KMS-11 (cell line): ENCODE measurements at regions not wholly inside any gene's neighbourhood (a gene's known extent, or its start where the extent isn't known, plus 50 kb on each side); places are given as distances from the start of the nearest gene placed in this dataset.

Source experiments
- H2AFZ ChIP-seq: fragments of 200-600 bp; sonication (generic); 2 replicates; pipeline ENCODE4 v1.6.1; 2016; ENCODE audit warnings: antibody characterized with exemption, mixed run types, low read depth
- H3K27ac ChIP-seq: fragments of 200-600 bp; sonication (generic); 2 replicates; pipeline ENCODE4 v1.6.1; 2016; ENCODE audit warnings: mild to moderate bottlenecking, mixed run types
- H3K27me3 ChIP-seq: fragments of 200-600 bp; sonication (generic); 2 replicates; pipeline ENCODE4 v1.6.1; 2017; ENCODE audit warnings: mild to moderate bottlenecking, low read depth, mixed run types, moderate library complexity; ENCODE audit not compliant: insufficient read depth
- H3K36me3 ChIP-seq: fragments of 200-600 bp; sonication (generic); 2 replicates; pipeline ENCODE4 v1.6.1; 2017; ENCODE audit warnings: mild to moderate bottlenecking, mixed run types; ENCODE audit not compliant: insufficient read depth
- H3K4me1 ChIP-seq: fragments of 200-600 bp; sonication (generic); 2 replicates; pipeline ENCODE4 v1.6.1; 2016; ENCODE audit warnings: mild to moderate bottlenecking, low read depth, mixed run types; ENCODE audit not compliant: poor library complexity, severe bottlenecking
- H3K4me2 ChIP-seq: fragments of 200-600 bp; sonication (generic); 2 replicates; pipeline ENCODE4 v1.7.0; 2016; ENCODE audit warnings: mild to moderate bottlenecking, mixed run types
- H3K4me3 ChIP-seq: fragments of 200-600 bp; sonication (generic); IDR thresholded peaks from 2 replicates; pipeline ENCODE4 v1.6.1; 2017; ENCODE audit warnings: low read depth, low read length, mixed read lengths; ENCODE audit not compliant: insufficient read depth
- H3K79me2 ChIP-seq: fragments of 200-600 bp; sonication (generic); 2 replicates; pipeline ENCODE4 v1.6.1; 2016; ENCODE audit warnings: low read depth, mixed run types; ENCODE audit not compliant: insufficient read depth
- H3K9ac ChIP-seq: fragments of 200-600 bp; sonication (generic); 2 replicates; pipeline ENCODE4 v1.6.1; 2016; ENCODE audit warnings: mild to moderate bottlenecking, mixed run types
- H4K20me1 ChIP-seq: fragments of 200-600 bp; sonication (generic); 2 replicates; pipeline ENCODE4 v1.6.1; 2016; ENCODE audit warnings: mild to moderate bottlenecking, mixed run types; ENCODE audit not compliant: insufficient read depth
- TF ChIP-seq, protein P1 (sequence below): fragments of 200-600 bp; sonication (generic); conservative IDR thresholded peaks from 2 replicates; pipeline ENCODE4 v1.6.1; 2017; ENCODE audit warnings: low read depth, mild to moderate bottlenecking, antibody characterized with exemption, low read length, moderate library complexity, mixed read lengths

GRCh38 chr1:239311331-239311730 is 75.0 kb upstream of the CHRM3 start:
- Histone ChIP-seq H3K36me3 (no peaks in the 10 kb centered on the region), H3K27ac (no peak overlapping the region), H3K4me1 (no peaks in the 10 kb centered on the region), H3K4me3 (no peak overlapping the region), H3K9ac (no peak overlapping the region), H3K4me2 (no peak overlapping the region), H3K79me2 (no peaks in the 10 kb centered on the region), H3K27me3 (no peaks in the 10 kb centered on the region), H4K20me1 (no peaks in the 10 kb centered on the region), H2AFZ (no peak overlapping the region)
- TF ChIP-seq, protein P1, sequence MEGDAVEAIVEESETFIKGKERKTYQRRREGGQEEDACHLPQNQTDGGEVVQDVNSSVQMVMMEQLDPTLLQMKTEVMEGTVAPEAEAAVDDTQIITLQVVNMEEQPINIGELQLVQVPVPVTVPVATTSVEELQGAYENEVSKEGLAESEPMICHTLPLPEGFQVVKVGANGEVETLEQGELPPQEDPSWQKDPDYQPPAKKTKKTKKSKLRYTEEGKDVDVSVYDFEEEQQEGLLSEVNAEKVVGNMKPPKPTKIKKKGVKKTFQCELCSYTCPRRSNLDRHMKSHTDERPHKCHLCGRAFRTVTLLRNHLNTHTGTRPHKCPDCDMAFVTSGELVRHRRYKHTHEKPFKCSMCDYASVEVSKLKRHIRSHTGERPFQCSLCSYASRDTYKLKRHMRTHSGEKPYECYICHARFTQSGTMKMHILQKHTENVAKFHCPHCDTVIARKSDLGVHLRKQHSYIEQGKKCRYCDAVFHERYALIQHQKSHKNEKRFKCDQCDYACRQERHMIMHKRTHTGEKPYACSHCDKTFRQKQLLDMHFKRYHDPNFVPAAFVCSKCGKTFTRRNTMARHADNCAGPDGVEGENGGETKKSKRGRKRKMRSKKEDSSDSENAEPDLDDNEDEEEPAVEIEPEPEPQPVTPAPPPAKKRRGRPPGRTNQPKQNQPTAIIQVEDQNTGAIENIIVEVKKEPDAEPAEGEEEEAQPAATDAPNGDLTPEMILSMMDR: no peak

- Histone ChIP-seq H3K9ac (no peak overlapping the region), H2AFZ (no peak overlapping the region), H3K79me2 (no peaks in the 10 kb centered on the region), H4K20me1 (no peaks in the 10 kb centered on the region), H3K27me3 (no peaks in the 10 kb centered on the region), H3K4me1 (no peaks in the 10 kb centered on the region), H3K4me2 (no peak overlapping the region), H3K36me3 (no peaks in the 10 kb centered on the region), H3K27ac (no peak overlapping the region), H3K4me3 (no peak overlapping the region)
- TF ChIP-seq, protein P1: no peak
Observed at GRCh38 chr1:239308701-239309333, 77.6 kb upstream of the CHRM3 start.

- H3K4me1 ChIP-seq: no peaks in the 10 kb centered on the region
- no peaks in the 10 kb centered on the region for H3K36me3 ChIP-seq
- H4K20me1 ChIP-seq: no peaks in the 10 kb centered on the region
- H3K27me3 ChIP-seq: no peaks in the 10 kb centered on the region
- no peak overlapping the region for H3K4me3 ChIP-seq
- H3K27ac ChIP-seq: no peak overlapping the region
- no peak overlapping the region for H2AFZ ChIP-seq
- H3K79me2 ChIP-seq: no peaks in the 10 kb centered on the region
- no peak overlapping the region for H3K4me2 ChIP-seq
- no peak overlapping the region for H3K9ac ChIP-seq
- TF ChIP-seq, protein P1: no peak
Observed at GRCh38 chr1:239307886-239308285, 78.5 kb upstream of the CHRM3 start.

GRCh38 chr1:239306426-239306825 is 79.9 kb upstream of the CHRM3 start:
- no peak overlapping the region for H3K9ac ChIP-seq
- no peaks in the 10 kb centered on the region for H3K79me2 ChIP-seq
- H4K20me1 ChIP-seq: no peaks in the 10 kb centered on the region
- no peak overlapping the region for H2AFZ ChIP-seq
- TF ChIP-seq, protein P1: no peak
- no peak overlapping the region for H3K4me2 ChIP-seq
- no peak overlapping the region for H3K27ac ChIP-seq
- no peaks in the 10 kb centered on the region for H3K4me1 ChIP-seq
- no peaks in the 10 kb centered on the region for H3K36me3 ChIP-seq
- no peak overlapping the region for H3K4me3 ChIP-seq
- H3K27me3 ChIP-seq: no peaks in the 10 kb centered on the region
